HUES64 (cell line): ENCODE measurements at regions not wholly inside any gene's neighbourhood (a gene's known extent, or its start where the extent isn't known, plus 50 kb on each side); places are given as distances from the start of the nearest gene placed in this dataset.

Experiments used
- H3K27ac ChIP-seq: 2 replicates; pipeline ENCODE4 v1.7.0; 2013; ENCODE audit warnings: low read depth, low read length, inconsistent platforms
- H3K27me3 ChIP-seq: 2 replicates; pipeline ENCODE4 v1.6.1; 2013; ENCODE audit warnings: mild to moderate bottlenecking, low read length; ENCODE audit not compliant: insufficient read depth
- H3K36me3 ChIP-seq: 2 replicates; pipeline ENCODE4 v1.6.1; 2013; ENCODE audit warnings: mild to moderate bottlenecking, low read length; ENCODE audit not compliant: insufficient read depth
- H3K4me1 ChIP-seq: 2 replicates; pipeline ENCODE4 v1.6.1; 2013; ENCODE audit warnings: mild to moderate bottlenecking, low read length, moderate library complexity; ENCODE audit not compliant: insufficient read depth
- H3K4me3 ChIP-seq: 2 replicates; pipeline ENCODE4 v1.5.1; 2013; ENCODE audit warnings: mild to moderate bottlenecking, low read length, moderate library complexity
- H3K9ac ChIP-seq: 2 replicates; pipeline ENCODE4 v1.6.1; 2013; ENCODE audit warnings: mild to moderate bottlenecking, low read depth, low read length
- H3K9me3 ChIP-seq: 2 replicates; pipeline ENCODE4 v1.6.1; 2013; ENCODE audit warnings: low read depth, low read length; ENCODE audit not compliant: insufficient read depth
- WGBS: fragments of 150-250, 120-280 bp; methylation state at CpG from one replicate; pipeline ENCODE4 v1.1.7; 2013; ENCODE audit warnings: missing lambda C conversion rate; 5-methylcytosine and 5-hydroxymethylcytosine counted together

DNA sequence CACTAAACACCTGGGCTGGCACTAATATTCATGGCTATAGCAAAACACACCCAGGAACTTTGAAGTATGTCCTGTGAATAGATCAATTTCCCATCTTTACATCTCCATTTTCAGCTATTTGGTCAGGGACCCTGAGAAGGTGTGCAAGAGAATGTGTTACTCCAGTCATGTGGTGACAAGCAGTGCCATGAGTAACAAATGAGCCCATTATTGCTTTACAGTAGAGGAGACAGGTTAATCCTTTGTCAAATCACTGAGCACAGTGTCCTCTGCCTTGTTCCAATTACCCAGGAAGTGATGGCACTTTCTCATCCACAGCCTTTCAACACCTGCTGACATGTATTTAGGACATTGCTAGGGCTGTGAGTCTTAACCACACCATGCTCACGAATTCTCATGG lies 664.8 kb upstream of the API5 start:
- no peak overlapping the region for H3K4me3 ChIP-seq
- H3K27me3 ChIP-seq: no peaks in the 10 kb centered on the region
- no peaks in the 10 kb centered on the region for H3K36me3 ChIP-seq
- H3K4me1 ChIP-seq: peaks cover 6% of the 10 kb centered on the region; the same call in 1 of the 2 replicates
- WGBS: 80% methylated on average over 1 of the region's 1 CpG
- H3K9me3 ChIP-seq: no peaks in the 10 kb centered on the region
- H3K9ac ChIP-seq: no peak overlapping the region
- H3K27ac ChIP-seq: no peak overlapping the region

DNA sequence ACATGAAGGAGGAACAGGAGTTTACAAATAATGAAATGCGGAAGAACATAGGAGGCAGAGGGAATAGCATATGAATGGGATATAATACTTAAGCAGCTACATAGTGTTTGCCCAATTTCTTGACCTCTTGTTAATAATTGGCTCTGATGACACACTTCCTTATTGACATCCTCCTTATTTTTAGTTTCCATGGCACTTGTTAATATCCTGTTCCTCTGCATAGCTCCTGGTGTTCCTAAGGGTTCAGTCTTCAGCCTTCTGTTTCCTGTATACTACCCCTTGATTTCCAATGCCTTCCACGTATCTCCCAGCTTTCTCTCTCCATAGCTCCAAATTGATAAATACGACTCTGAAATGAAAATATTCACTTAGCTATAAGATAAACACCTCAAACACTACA lies 663.8 kb upstream of the API5 start:
- 94% methylated on average over 3 of the region's 3 CpGs for WGBS
- no peaks in the 10 kb centered on the region for H3K9me3 ChIP-seq
- H3K4me3 ChIP-seq: no peak overlapping the region
- H3K27me3 ChIP-seq: no peaks in the 10 kb centered on the region
- H3K36me3 ChIP-seq: no peaks in the 10 kb centered on the region
- no peak overlapping the region for H3K9ac ChIP-seq
- no peak overlapping the region for H3K27ac ChIP-seq
- peaks cover 6% of the 10 kb centered on the region; the same call in 1 of the 2 replicates for H3K4me1 ChIP-seq

DNA sequence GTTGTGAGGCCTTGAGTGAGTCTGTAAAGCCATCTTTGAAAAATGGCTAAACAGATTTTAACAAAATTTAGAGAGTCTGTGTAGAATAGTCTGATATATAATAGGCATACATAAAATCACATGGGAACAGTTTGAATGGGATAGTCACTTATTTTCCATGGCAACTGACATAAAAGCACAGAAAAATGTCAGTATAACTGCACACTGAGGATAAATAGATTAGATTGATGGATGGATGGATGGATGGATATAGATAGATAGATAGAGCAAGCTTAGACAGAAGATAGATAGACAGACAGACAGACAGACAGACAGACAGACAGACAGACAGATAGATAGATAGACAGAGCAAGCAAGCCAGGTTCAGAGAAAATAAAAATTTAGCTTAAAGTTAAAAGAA lies 660.2 kb upstream of the API5 start:
- H3K9me3 ChIP-seq: no peaks in the 10 kb centered on the region
- no peaks in the 10 kb centered on the region for H3K36me3 ChIP-seq
- H3K9ac ChIP-seq: no peak overlapping the region
- H3K4me1 ChIP-seq: no peaks in the 10 kb centered on the region
- H3K27me3 ChIP-seq: no peaks in the 10 kb centered on the region
- no peak overlapping the region for H3K4me3 ChIP-seq
- no peak overlapping the region for H3K27ac ChIP-seq

DNA sequence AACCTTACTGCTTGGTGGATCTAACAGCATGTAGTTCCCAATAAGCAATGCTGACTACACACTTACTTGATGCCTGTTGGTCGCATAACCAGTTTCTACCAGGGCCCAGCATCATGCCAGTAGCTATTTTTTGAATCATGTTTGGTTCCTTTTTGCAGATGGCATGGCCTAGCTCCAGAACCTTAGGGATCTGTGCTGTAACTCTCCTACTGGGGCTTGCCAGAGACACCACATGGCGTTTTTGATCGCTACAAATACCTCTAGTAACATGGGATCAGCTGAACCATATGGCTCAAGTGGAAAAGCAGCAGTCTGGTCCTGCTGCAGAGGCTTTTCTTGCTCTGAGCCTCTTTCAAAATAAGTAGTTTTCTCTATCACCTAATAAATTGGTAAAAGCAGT lies 654.6 kb upstream of the API5 start:
- Histone ChIP-seq H3K4me1 (no peaks in the 10 kb centered on the region), H3K27ac (no peak overlapping the region), H3K9ac (no peak overlapping the region), H3K9me3 (no peaks in the 10 kb centered on the region), H3K36me3 (no peaks in the 10 kb centered on the region), H3K4me3 (no peak overlapping the region), H3K27me3 (no peaks in the 10 kb centered on the region)
- WGBS: 91% methylated on average over 3 of the region's 3 CpGs

DNA sequence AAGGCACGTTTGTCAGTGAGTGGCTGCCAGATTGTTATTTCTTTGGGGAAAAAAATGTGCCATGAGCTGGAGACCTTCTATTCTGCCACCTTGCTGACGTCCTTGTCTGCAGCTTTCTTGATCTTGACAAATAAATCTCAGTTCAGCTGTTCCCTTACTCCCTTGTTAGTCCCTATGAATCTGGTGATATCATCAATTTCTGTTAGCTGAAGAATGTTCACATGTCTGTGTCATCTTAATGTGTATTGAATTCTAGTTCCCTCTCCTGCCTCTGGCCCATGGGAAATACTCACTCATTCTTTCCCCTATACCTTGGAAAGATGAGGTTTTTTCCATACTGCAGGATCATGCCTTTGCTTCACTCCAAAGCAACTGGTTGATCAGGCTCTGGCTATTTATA lies 649.9 kb upstream of the API5 start:
- Histone ChIP-seq H3K36me3 (no peaks in the 10 kb centered on the region), H3K27me3 (no peaks in the 10 kb centered on the region), H3K27ac (no peak overlapping the region), H3K4me1 (no peaks in the 10 kb centered on the region), H3K4me3 (no peak overlapping the region), H3K9me3 (0 out of 2 replicates have a peak, but pooled peaks cover 3% of the 10 kb centered on the region), H3K9ac (no peak overlapping the region)
- WGBS: 97% methylated on average over 2 of the region's 2 CpGs

DNA sequence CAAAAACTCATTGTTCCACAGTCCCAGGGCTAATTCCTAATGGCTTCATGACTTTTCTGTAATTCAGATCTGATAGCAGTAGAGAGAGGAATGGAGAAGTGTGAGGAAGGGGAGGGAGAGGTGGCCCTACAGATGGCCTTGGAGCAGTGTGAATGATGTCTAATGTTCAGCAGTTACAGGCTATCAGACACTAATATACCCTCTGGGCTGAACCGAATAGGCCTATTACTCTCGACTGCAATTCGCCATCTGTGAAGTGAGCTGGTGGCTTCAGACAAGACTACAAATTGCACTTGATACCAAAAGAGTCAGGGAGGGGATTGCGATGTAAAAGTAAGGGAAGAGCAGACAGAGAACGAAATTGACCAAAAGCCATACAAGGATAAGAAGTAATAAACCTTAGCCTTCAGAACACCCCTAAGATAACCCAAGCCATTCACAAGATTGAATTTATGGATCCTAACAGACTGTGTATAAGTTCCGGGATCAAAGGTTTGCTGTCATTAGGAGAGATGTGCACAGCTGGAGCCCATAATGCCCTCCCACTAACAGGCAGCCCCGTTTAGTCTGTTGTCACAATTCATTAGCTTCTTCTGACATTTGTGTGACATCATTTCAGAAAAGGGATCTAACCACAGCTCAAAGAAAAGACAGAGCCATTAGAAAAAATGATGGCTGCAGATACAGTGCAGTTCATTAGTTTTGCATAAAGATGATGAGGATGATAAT lies 642.4 kb upstream of the API5 start:
- Histone ChIP-seq H3K36me3 (no peaks in the 10 kb centered on the region), H3K4me1 (no peaks in the 10 kb centered on the region), H3K27ac (no peak overlapping the region), H3K9ac (no peak overlapping the region), H3K9me3 (peaks cover 6% of the 10 kb centered on the region; the same call in 1 of the 2 replicates), H3K27me3 (no peaks in the 10 kb centered on the region), H3K4me3 (no peak overlapping the region)
- 96% methylated on average over 5 of the region's 7 CpGs for WGBS

DNA sequence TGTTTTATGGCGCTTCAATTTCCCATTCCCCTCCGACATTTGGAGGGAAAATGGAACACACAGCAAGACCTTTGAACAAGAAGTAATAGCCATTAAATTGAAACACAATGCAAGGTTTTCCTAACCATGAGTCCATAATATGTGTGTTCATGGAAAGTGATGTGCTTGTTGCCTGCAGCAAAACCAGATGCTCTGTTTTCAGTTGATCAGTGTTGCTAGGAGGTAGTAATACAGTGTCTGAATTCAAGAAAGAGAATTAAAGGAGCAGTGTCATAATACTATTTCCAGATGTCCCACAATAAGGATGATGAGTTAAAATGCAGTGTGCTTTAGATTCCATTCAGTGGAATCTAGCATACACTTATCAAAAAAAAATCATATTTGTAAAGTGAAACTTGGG lies 637.4 kb upstream of the API5 start:
- 95% methylated on average over 2 of the region's 2 CpGs for WGBS
- no peak overlapping the region for H3K4me3 ChIP-seq
- H3K4me1 ChIP-seq: no peaks in the 10 kb centered on the region
- H3K9ac ChIP-seq: no peak overlapping the region
- H3K27me3 ChIP-seq: no peaks in the 10 kb centered on the region
- H3K9me3 ChIP-seq: peaks cover 3% of the 10 kb centered on the region; the same call in 1 of the 2 replicates
- no peaks in the 10 kb centered on the region for H3K36me3 ChIP-seq
- H3K27ac ChIP-seq: no peak overlapping the region

DNA sequence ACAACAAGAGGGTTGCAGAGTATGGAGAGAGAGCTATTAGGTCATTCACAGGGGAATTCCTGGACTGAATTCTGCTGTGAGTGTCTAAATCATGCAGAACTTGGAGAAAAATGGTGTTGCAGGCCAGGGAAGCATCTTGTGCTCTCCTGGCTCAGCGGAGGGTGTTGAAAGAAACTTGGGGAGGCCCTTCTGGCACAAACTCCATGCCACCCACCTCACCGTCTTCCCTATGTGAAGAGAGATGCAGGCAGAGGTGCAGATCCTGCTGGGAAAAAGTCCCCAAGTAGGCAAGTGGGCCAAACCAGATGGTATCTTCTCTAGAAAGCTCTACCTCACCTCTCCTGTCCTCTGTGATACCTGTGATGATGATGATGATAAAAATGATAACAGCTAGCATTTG lies 604.3 kb upstream of the API5 start:
- Histone ChIP-seq H3K9ac (no peak overlapping the region), H3K4me3 (no peak overlapping the region), H3K27me3 (no peaks in the 10 kb centered on the region), H3K9me3 (no peaks in the 10 kb centered on the region; the same call in 1 of the 2 replicates), H3K4me1 (peaks cover 2% of the 10 kb centered on the region; the same call in 1 of the 2 replicates), H3K27ac (no peak overlapping the region), H3K36me3 (no peaks in the 10 kb centered on the region)
- 96% methylated on average over 2 of the region's 2 CpGs for WGBS

GRCh38 chr11:42709216-42709615 lies 602.6 kb upstream of the API5 start:
- no peaks in the 10 kb centered on the region for H3K36me3 ChIP-seq
- 100% methylated on average over 1 of the region's 1 CpG for WGBS
- H3K9me3 ChIP-seq: no peaks in the 10 kb centered on the region; the same call in 1 of the 2 replicates
- H3K4me1 ChIP-seq: peaks cover 15% of the 10 kb centered on the region; the same call in 1 of the 2 replicates
- H3K27me3 ChIP-seq: no peaks in the 10 kb centered on the region
- no peak overlapping the region for H3K27ac ChIP-seq
- H3K9ac ChIP-seq: no peak overlapping the region
- H3K4me3 ChIP-seq: no peak overlapping the region

DNA sequence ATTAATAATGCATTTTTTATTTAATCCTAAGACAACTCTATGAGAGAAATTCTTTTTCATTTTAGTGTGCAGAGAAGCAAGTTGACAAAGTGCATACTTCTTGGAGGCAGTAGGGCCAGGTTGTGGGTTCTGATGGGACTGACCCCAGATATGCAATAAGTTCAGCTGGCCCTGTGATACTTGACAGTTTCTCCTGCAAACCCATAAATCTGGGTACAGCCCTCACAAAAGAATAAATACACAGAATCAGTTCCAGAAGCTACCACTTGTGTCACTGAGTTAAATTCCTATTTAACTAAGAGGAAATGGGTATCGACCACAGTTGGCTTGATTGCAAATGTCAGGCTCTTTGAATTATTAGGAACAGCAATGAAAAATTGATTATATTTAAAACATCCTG lies 598.5 kb upstream of the API5 start:
- no peaks in the 10 kb centered on the region; the same call in 1 of the 2 replicates for H3K9me3 ChIP-seq
- H3K9ac ChIP-seq: no peak overlapping the region
- peaks cover 15% of the 10 kb centered on the region; the same call in 1 of the 2 replicates for H3K4me1 ChIP-seq
- no peaks in the 10 kb centered on the region for H3K27me3 ChIP-seq
- no CpG with 5 or more reads among the region's 1 CpG for WGBS
- no peaks in the 10 kb centered on the region for H3K36me3 ChIP-seq
- H3K27ac ChIP-seq: no peak overlapping the region
- no peak overlapping the region for H3K4me3 ChIP-seq

GRCh38 chr11:42713753-42714152 lies 598.0 kb upstream of the API5 start:
- no peak overlapping the region for H3K9ac ChIP-seq
- 0% methylated on average over 1 of the region's 1 CpG for WGBS
- H3K27me3 ChIP-seq: no peaks in the 10 kb centered on the region
- no peaks in the 10 kb centered on the region for H3K36me3 ChIP-seq
- H3K4me1 ChIP-seq: peaks cover 15% of the 10 kb centered on the region; the same call in 1 of the 2 replicates
- H3K27ac ChIP-seq: no peak overlapping the region
- H3K4me3 ChIP-seq: no peak overlapping the region
- peaks cover 2% of the 10 kb centered on the region; the same call in 1 of the 2 replicates for H3K9me3 ChIP-seq
